IMR-90 (cell line): ENCODE measurements at regions not wholly inside any gene's neighbourhood (a gene's known extent, or its start where the extent isn't known, plus 50 kb on each side); places are given as distances from the start of the nearest gene placed in this dataset.
A peak's percentile ranks its signal among the peaks of the same experiment; 100 is the strongest.

Experiments used
- ATAC-seq: fragments of 200-7000 bp; cut with Tn5 transposase; 2 replicates; pipeline ENCODE4 v1.9.1; 2020; ENCODE audit warnings: low read depth, mild to moderate bottlenecking, moderate library complexity
- BruUV-seq: library from RNA; stranded (reverse); fragments of 400-500 nt; replicated peaks from 2 replicates; lab custom pipeline; 2021; lab: Mats Ljungman, UMichigan
- CTCF ChIA-PET: fragments of 300-600 bp; formaldehyde crosslinking; extraction: SDS; loops from one replicate; lab custom pipeline; 2021; ENCODE audit warnings: antibody characterized with exemption; lab: Yijun Ruan, JAX
- POLR2A ChIA-PET: fragments of 300-600 bp; sonication (Branson Sonifier 250); formaldehyde crosslinking; loops from one replicate; lab custom pipeline; 2022; ENCODE audit warnings: antibody characterized with exemption; ENCODE audit not compliant: unreplicated experiment; lab: Charles Lee
- DNase-seq: peaks from one replicate; pipeline ENCODE4 v3.0.0; 2013
- H2AFZ ChIP-seq: replicated peaks from 2 replicates; pipeline ENCODE3; 2013; ENCODE audit warnings: low read length, mild to moderate bottlenecking; ENCODE audit not compliant: poor library complexity
- H2AK5ac ChIP-seq: 2 replicates; pipeline ENCODE4 v1.6.1; 2013; ENCODE audit warnings: low read depth, low read length, inconsistent platforms
- H2AK9ac ChIP-seq: replicated peaks from 2 replicates; pipeline ENCODE3; 2013; ENCODE audit warnings: mild to moderate bottlenecking, low read depth, low read length, moderate library complexity; ENCODE audit not compliant: poor library complexity
- H2BK120ac ChIP-seq: 2 replicates; pipeline ENCODE4 v1.6.1; 2013; ENCODE audit warnings: low read depth, low read length, inconsistent platforms
- H2BK15ac ChIP-seq: 3 replicates; pipeline ENCODE4 v1.6.1; 2013; ENCODE audit warnings: low read depth, low read length, inconsistent platforms
- H2BK20ac ChIP-seq: 2 replicates; pipeline ENCODE4 v1.6.1; 2013; ENCODE audit warnings: low read depth, mild to moderate bottlenecking, inconsistent platforms, low read length, moderate library complexity
- H2BK5ac ChIP-seq: 2 replicates; pipeline ENCODE4 v1.6.1; 2013; ENCODE audit warnings: mild to moderate bottlenecking, low read depth, low read length, inconsistent platforms; ENCODE audit not compliant: poor library complexity, severe bottlenecking
- H3K14ac ChIP-seq: replicated peaks from 2 replicates; pipeline ENCODE4 v1.6.1; 2013; ENCODE audit warnings: low read depth, low read length, inconsistent platforms
- H3K18ac ChIP-seq: 2 replicates; pipeline ENCODE4 v1.6.1; 2013; ENCODE audit warnings: low read depth, low read length, control low read depth
- H3K23ac ChIP-seq: 2 replicates; pipeline ENCODE4 v1.6.1; 2013; ENCODE audit warnings: low read depth, low read length, inconsistent platforms
- H3K27ac ChIP-seq: 2 replicates; pipeline ENCODE4 v1.5.1; 2013; ENCODE audit warnings: mild to moderate bottlenecking, control low read depth, low read length; ENCODE audit not compliant: insufficient read depth
- H3K27me3 ChIP-seq: 2 replicates; pipeline ENCODE4 v1.6.1; 2013; ENCODE audit warnings: low read length; ENCODE audit not compliant: control insufficient read depth, insufficient read depth
- H3K36me3 ChIP-seq: 2 replicates; pipeline ENCODE4 v1.6.1; 2013; ENCODE audit warnings: low read length, mixed read lengths; ENCODE audit not compliant: control insufficient read depth, insufficient read depth
- H3K4ac ChIP-seq: 2 replicates; pipeline ENCODE4 v1.6.1; 2013; ENCODE audit warnings: low read depth, low read length, inconsistent platforms
- H3K4me1 ChIP-seq: 2 replicates; pipeline ENCODE4 v1.6.1; 2013; ENCODE audit warnings: low read length, mixed read lengths; ENCODE audit not compliant: control insufficient read depth, insufficient read depth
- H3K4me2 ChIP-seq: 2 replicates; pipeline ENCODE4 v1.6.1; 2013; ENCODE audit warnings: low read depth, mild to moderate bottlenecking, control low read depth, low read length, moderate library complexity
- H3K4me3 ChIP-seq: 2 replicates; pipeline ENCODE4 v1.5.1; 2013; ENCODE audit warnings: low read depth, mild to moderate bottlenecking, control low read depth, low read length, moderate library complexity; ENCODE audit not compliant: insufficient read depth
- H3K56ac ChIP-seq: 2 replicates; pipeline ENCODE4 v1.6.1; 2013; ENCODE audit warnings: low read length, inconsistent platforms; ENCODE audit not compliant: insufficient read depth; ENCODE audit errors: extremely low read depth
- H3K79me1 ChIP-seq, 2 experiments: 2 replicates each; pipeline ENCODE4 v1.6.1; 2013; ENCODE audit warnings: low read length in 2 of 2, inconsistent platforms in 1 of 2, low read depth in 1 of 2
- H3K9ac ChIP-seq: 2 replicates; pipeline ENCODE4 v1.6.1; 2013; ENCODE audit warnings: low read depth, low read length, control low read depth
- H3K9me1 ChIP-seq: 2 replicates; pipeline ENCODE4 v1.6.1; 2013; ENCODE audit warnings: low read length, inconsistent platforms; ENCODE audit not compliant: insufficient read depth
- H3K9me3 ChIP-seq: 2 replicates; pipeline ENCODE4 v1.6.1; 2013; ENCODE audit warnings: low read length; ENCODE audit not compliant: control insufficient read depth, insufficient read depth
- H4K20me1 ChIP-seq: 2 replicates; pipeline ENCODE4 v1.6.1; 2013; ENCODE audit warnings: low read length, inconsistent platforms; ENCODE audit not compliant: insufficient read depth
- H4K5ac ChIP-seq: 2 replicates; pipeline ENCODE4 v1.6.1; 2013; ENCODE audit warnings: mild to moderate bottlenecking, low read depth, low read length, control low read depth
- H4K8ac ChIP-seq, 2 experiments: 2 replicates each; pipeline ENCODE4 v1.6.1; 2013; ENCODE audit warnings: low read depth in 2 of 2, low read length in 2 of 2, control low read depth in 1 of 2, inconsistent platforms in 1 of 2
- H4K91ac ChIP-seq: 2 replicates; pipeline ENCODE4 v1.6.1; 2013; ENCODE audit warnings: low read depth, low read length, inconsistent platforms; ENCODE audit not compliant: insufficient read depth
- CTCF ChIP-seq: conservative IDR thresholded peaks from 2 replicates; pipeline ENCODE4 v1.5.1; 2012; ENCODE audit warnings: mild to moderate bottlenecking, low read depth, low read length, improper control_type of control experiment
- FOS ChIP-seq: fragments of 150-350 bp; IDR thresholded peaks from 2 replicates; pipeline ENCODE4 v1.6.1; 2016; ENCODE audit warnings: low read depth, low read length
- MAZ ChIP-seq: IDR thresholded peaks from 2 replicates; pipeline ENCODE4 v1.6.1; 2012; ENCODE audit warnings: low read depth, mild to moderate bottlenecking, low read length, improper control_type of control experiment, moderate library complexity, borderline replicate concordance
- MXI1 ChIP-seq: IDR thresholded peaks from 2 replicates; pipeline ENCODE4 v1.6.1; 2012; ENCODE audit warnings: low read depth, mild to moderate bottlenecking, low read length, moderate library complexity, borderline replicate concordance
- NFE2L2 ChIP-seq: fragments of 150-350 bp; IDR thresholded peaks from 2 replicates; pipeline ENCODE4 v1.6.1; 2016; ENCODE audit warnings: low read depth, mild to moderate bottlenecking, low read length
- POLR2A ChIP-seq: IDR thresholded peaks from 2 replicates; pipeline ENCODE4 v1.6.1; 2012; ENCODE audit warnings: mild to moderate bottlenecking, low read depth, low read length
- RCOR1 ChIP-seq: IDR thresholded peaks from 2 replicates; pipeline ENCODE4 v1.6.1; 2012; ENCODE audit warnings: mild to moderate bottlenecking, low read length, improper control_type of control experiment; ENCODE audit not compliant: insufficient replicate concordance
- RFX5 ChIP-seq: IDR thresholded peaks from 2 replicates; pipeline ENCODE4 v1.8.0; 2012; ENCODE audit warnings: low read depth, mild to moderate bottlenecking, low read length, moderate library complexity
- SMC3 ChIP-seq: fragments of 150-350 bp; IDR thresholded peaks from 2 replicates; pipeline ENCODE4 v1.6.1; 2016; ENCODE audit warnings: low read depth, mild to moderate bottlenecking, antibody characterized with exemption, low read length, moderate library complexity
- WGBS, 2 experiments: methylation state at CpG; one replicate each; pipeline versions ENCODE4 v1.1.5 to v1.1.7; 2013; ENCODE audit warnings: missing lambda C conversion rate in 2 of 2; ENCODE audit not compliant: insufficient read length in 1 of 2; ENCODE audit errors: extremely low coverage in 2 of 2; 5-methylcytosine and 5-hydroxymethylcytosine counted together
- dilution Hi-C: fragments of 300-500 bp; cut with HindIII; formaldehyde crosslinking; loops from one replicate; pipeline ENCODE4 v1.14.3; 2018; ENCODE audit warnings: low sequenced_read_pairs; ENCODE audit not compliant: unreplicated experiment
- in situ Hi-C: fragments of 300-500 bp; cut with MboI; formaldehyde crosslinking; loops from 3 replicates; pipeline ENCODE4 v1.14.3; 2019; ENCODE audit warnings: low sequenced_read_pairs, inconsistent platforms, mixed read lengths
- intact Hi-C: fragments of 100-400 bp; cut with micrococcal nuclease; formaldehyde crosslinking; loops from 2 replicates; pipeline ENCODE4 v1.10.0; 2022
- TF ChIP-seq, protein P1 (sequence below): fragments of 150-350 bp; IDR thresholded peaks from 2 replicates; pipeline ENCODE4 v1.6.1; 2016; ENCODE audit warnings: low read depth, mild to moderate bottlenecking, low read length, moderate library complexity, borderline replicate concordance
- TF ChIP-seq, protein P2 (sequence below): fragments of 150-350 bp; IDR thresholded peaks from 2 replicates; pipeline ENCODE4 v1.6.1; 2017; ENCODE audit warnings: mild to moderate bottlenecking, antibody characterized with exemption, low read length, low read depth

DNA sequence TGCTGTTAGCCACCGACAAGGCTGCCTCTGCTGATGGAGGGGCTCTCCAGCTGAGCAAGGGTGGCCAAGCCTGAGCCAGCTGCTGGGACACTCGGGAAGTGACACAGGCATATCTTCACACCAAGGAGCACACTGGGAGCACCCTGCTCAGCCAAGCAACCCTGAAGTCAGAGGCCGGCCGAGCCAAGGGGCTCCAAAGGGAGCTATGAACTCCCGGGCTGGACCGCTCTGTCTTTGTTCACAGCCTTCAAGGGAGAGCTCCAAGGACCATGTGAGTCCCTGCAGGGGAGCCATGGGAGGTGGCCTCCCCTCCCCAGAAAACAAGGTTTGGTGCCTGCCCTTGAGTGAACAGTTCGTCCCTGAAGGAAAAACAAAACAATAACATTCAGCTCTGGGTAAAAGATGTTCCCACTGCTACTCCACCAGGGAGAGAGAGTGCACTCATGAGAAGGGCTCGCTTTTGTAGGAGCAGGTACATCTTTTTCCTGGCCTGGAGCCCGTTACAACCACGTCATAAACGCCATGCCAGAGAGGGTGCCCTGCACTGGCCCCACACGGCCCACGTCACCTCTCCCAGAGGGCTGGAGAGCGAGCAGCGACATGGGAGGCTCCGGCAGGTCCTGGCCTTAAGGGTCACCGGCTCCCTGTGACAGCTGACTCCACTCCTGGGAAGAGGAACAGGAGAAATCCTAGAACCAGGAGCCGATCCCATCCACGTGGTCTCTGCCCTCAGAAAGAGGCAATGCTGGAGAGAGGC, 56.3 kb upstream of the SLC25A33 start:
- no peak overlapping the region for H3K27ac ChIP-seq
- WGBS, 2 experiments, result 37% methylated on average over 2 of the region's 19 CpGs; no CpG with 5 or more reads in 1 of the 2 experiments
- no peak overlapping the region for H3K23ac ChIP-seq
- no peaks in the 10 kb centered on the region for H3K4me1 ChIP-seq
- no TSS peak for BruUV-seq
- H4K20me1 ChIP-seq, result no peaks in the 10 kb centered on the region
- no peaks in the 10 kb centered on the region for H3K79me1 ChIP-seq
- H3K14ac ChIP-seq, result no peak overlapping the region
- no peak overlapping the region for H3K56ac ChIP-seq
- H3K4me2 ChIP-seq, result no peak overlapping the region
- no peak overlapping the region for H3K9ac ChIP-seq
- DNase-seq, result no peak
- POLR2A ChIA-PET, result no interaction called here
- H3K18ac ChIP-seq, result no peak overlapping the region
- CTCF ChIA-PET, result no interaction called here
- H2AK9ac ChIP-seq, result peak overlapping the region; percentile 65
- no peak overlapping the region for H2BK20ac ChIP-seq
- H2BK120ac ChIP-seq, result no peak overlapping the region
- ATAC-seq, result no peak
- no peaks in the 10 kb centered on the region for H3K9me3 ChIP-seq
- intact Hi-C loops, result no loop called here
- H3K27me3 ChIP-seq, result peaks cover 37% of the 10 kb centered on the region
- in situ Hi-C loops, result loop anchor here (25.0 kb wide), 2 partner anchors 346 to 571 kb away; partner anchors contain the start of gene GPR157
- H2AFZ ChIP-seq, result no peak overlapping the region
- H4K8ac ChIP-seq, result no peak overlapping the region
- H3K36me3 ChIP-seq, result no peaks in the 10 kb centered on the region
- H4K5ac ChIP-seq, result no peak overlapping the region
- no peak overlapping the region for H2BK5ac ChIP-seq
- no peak overlapping the region for H3K4ac ChIP-seq
- H4K91ac ChIP-seq, result no peak overlapping the region
- no peak overlapping the region for H3K4me3 ChIP-seq
- H3K9me1 ChIP-seq, result 0 out of 2 replicates have a peak, but pooled peaks cover 6% of the 10 kb centered on the region
- no peak overlapping the region for H2BK15ac ChIP-seq
- dilution Hi-C loops, result no loop called here
- no peak overlapping the region for H2AK5ac ChIP-seq
- TF ChIP-seq, protein P1, sequence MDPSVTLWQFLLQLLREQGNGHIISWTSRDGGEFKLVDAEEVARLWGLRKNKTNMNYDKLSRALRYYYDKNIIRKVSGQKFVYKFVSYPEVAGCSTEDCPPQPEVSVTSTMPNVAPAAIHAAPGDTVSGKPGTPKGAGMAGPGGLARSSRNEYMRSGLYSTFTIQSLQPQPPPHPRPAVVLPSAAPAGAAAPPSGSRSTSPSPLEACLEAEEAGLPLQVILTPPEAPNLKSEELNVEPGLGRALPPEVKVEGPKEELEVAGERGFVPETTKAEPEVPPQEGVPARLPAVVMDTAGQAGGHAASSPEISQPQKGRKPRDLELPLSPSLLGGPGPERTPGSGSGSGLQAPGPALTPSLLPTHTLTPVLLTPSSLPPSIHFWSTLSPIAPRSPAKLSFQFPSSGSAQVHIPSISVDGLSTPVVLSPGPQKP, result no peak
- TF ChIP-seq MAZ (no peak), NFE2L2 (no peak), MXI1 (no peak), SMC3 (no peak), FOS (no peak), RFX5 (no peak), CTCF (no peak), POLR2A (no peak), RCOR1 (no peak)
- TF ChIP-seq, protein P2, sequence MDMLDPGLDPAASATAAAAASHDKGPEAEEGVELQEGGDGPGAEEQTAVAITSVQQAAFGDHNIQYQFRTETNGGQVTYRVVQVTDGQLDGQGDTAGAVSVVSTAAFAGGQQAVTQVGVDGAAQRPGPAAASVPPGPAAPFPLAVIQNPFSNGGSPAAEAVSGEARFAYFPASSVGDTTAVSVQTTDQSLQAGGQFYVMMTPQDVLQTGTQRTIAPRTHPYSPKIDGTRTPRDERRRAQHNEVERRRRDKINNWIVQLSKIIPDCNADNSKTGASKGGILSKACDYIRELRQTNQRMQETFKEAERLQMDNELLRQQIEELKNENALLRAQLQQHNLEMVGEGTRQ, result no peak
